Bronchial epithelial cell (primary cell): ENCODE measurements at regions not wholly inside any gene's neighbourhood (a gene's known extent, or its start where the extent isn't known, plus 50 kb on each side); places are given as distances from the start of the nearest gene placed in this dataset.

Source experiments
- DNase-seq: peaks from one replicate; pipeline ENCODE4 v3.0.0-alpha.2; 2010; ENCODE audit warnings: low read depth
- FAIRE-seq: peaks from 2 replicates; lab custom pipeline; 2011; peaks lifted over from hg19 to GRCh38; lab: Jason Lieb, UNC
- H3K27me3 ChIP-seq: 2 replicates; pipeline ENCODE4 v1.5.1; 2011; ENCODE audit warnings: low read length; ENCODE audit not compliant: control insufficient read depth, insufficient read depth
- H3K36me3 ChIP-seq: 2 replicates; pipeline ENCODE4 v1.5.1; 2011; ENCODE audit warnings: low read length; ENCODE audit not compliant: control insufficient read depth, insufficient read depth
- H3K4me3 ChIP-seq: 2 replicates; pipeline ENCODE4 v1.5.1; 2011; ENCODE audit warnings: mild to moderate bottlenecking, low read depth, low read length, control low read depth
- TF ChIP-seq, protein P1 (sequence below): IDR thresholded peaks from 2 replicates; pipeline ENCODE4 v1.5.1; 2011; ENCODE audit warnings: mild to moderate bottlenecking, moderate library complexity, low read length, control low read depth, inconsistent platforms; ENCODE audit not compliant: insufficient read depth, severe bottlenecking

DNA sequence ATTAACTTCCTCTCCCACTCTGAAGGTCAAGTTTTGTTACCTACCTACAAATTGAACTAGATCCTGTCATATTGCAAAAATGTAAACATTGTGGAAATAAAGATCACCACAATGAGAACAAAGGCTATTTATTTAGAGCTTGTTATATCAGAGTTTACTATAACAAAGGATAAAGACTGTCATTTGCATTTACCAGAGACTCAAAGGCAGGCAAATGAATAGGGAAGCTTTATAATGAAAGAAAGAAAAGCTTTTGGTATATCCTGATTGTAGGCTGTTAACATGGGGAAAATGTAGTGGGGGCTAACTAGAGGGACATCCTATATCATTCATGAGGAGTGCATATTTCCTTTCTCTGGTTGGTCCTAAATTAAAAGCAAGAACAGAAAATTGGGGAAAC lies 403.5 kb upstream of the TYRP1 start:
- TF ChIP-seq, protein P1, sequence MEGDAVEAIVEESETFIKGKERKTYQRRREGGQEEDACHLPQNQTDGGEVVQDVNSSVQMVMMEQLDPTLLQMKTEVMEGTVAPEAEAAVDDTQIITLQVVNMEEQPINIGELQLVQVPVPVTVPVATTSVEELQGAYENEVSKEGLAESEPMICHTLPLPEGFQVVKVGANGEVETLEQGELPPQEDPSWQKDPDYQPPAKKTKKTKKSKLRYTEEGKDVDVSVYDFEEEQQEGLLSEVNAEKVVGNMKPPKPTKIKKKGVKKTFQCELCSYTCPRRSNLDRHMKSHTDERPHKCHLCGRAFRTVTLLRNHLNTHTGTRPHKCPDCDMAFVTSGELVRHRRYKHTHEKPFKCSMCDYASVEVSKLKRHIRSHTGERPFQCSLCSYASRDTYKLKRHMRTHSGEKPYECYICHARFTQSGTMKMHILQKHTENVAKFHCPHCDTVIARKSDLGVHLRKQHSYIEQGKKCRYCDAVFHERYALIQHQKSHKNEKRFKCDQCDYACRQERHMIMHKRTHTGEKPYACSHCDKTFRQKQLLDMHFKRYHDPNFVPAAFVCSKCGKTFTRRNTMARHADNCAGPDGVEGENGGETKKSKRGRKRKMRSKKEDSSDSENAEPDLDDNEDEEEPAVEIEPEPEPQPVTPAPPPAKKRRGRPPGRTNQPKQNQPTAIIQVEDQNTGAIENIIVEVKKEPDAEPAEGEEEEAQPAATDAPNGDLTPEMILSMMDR = no peak
- no peaks in the 10 kb centered on the region for H3K36me3 ChIP-seq
- FAIRE-seq = no peak
- H3K4me3 ChIP-seq = no peak overlapping the region
- H3K27me3 ChIP-seq = no peaks in the 10 kb centered on the region
- DNase-seq = no peak

DNA sequence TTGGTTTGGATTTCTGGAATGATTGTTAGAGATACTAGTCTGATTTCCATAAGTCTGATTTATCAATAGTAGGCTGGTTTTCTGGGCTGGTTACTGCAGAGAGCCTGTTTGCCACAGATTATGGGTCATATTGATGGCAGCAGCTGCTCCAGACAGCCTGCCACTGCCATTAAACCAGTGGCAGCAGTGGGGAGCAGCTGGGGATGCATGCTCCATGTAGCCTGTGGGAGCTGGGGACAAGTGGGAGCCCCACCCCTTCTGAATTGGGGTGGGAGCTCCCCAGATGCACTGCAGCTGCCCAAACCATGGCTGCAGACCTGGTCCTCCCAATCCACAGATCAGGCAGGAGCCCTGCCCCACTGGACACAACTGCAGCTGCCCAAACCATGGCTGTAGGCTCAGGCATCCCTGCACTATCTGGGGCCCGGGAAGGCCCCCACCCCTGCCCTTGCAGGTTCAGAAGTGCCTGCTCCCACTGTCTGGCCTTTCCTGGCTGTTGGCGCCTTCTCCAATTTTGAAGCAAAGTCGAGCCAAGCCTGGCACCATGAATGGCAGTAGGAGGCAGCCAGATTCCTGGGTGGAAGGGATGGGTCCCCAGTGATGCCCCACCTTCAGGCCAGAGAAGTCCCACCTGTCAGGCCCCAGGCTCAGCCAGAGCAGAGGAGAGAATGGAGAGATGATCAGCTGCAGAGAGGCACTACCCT lies 402.9 kb upstream of the TYRP1 start:
- DNase-seq = no peak
- no peak for FAIRE-seq
- no peaks in the 10 kb centered on the region for H3K36me3 ChIP-seq
- no peak overlapping the region for H3K4me3 ChIP-seq
- TF ChIP-seq, protein P1 = no peak
- H3K27me3 ChIP-seq = no peaks in the 10 kb centered on the region

DNA sequence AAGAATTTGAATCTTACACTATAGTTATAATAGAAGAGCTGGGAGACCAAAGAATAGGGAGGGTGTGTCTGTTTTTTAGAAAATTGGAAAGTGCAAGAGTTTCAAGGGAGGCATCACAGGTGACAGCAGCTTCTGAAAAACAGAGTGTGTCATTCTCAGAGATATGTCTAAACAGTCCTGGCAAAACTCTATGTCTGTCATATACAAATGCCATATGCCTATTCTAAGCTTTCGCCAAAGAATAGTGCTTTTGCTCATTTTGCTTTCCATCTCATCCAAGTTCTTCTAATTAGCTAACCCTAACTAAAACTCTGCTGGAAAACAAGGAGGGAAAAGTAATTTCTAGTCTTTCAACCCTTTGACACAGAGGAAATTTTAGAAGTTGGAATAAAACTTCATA lies 388.0 kb upstream of the TYRP1 start:
- Histone ChIP-seq H3K36me3 (no peaks in the 10 kb centered on the region), H3K4me3 (no peak overlapping the region), H3K27me3 (no peaks in the 10 kb centered on the region)
- DNase-seq = no peak
- FAIRE-seq = no peak
- TF ChIP-seq, protein P1 = no peak

DNA sequence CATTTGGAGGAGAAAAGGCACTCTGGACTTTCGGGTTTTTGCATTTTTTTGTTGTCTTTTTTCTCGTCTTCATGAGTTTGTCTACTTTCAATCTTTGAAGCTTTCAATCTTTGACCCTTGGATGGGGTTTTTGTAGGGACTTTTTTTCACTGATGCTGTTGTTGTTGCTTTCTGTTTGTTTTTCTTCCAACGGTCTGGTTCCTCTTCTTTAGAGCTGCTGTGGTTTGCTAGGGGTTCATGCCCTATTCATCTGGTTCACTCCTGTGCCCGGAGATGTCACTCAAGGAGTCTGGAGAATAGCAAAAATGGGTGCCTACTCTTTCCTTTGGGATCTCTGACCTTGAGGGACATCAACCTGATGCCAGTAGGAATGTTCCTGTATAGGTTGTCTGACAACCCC lies 378.6 kb upstream of the TYRP1 start:
- no peaks in the 10 kb centered on the region for H3K36me3 ChIP-seq
- TF ChIP-seq, protein P1 = no peak
- no peaks in the 10 kb centered on the region for H3K27me3 ChIP-seq
- DNase-seq = no peak
- no peak for FAIRE-seq
- H3K4me3 ChIP-seq = no peak overlapping the region

DNA sequence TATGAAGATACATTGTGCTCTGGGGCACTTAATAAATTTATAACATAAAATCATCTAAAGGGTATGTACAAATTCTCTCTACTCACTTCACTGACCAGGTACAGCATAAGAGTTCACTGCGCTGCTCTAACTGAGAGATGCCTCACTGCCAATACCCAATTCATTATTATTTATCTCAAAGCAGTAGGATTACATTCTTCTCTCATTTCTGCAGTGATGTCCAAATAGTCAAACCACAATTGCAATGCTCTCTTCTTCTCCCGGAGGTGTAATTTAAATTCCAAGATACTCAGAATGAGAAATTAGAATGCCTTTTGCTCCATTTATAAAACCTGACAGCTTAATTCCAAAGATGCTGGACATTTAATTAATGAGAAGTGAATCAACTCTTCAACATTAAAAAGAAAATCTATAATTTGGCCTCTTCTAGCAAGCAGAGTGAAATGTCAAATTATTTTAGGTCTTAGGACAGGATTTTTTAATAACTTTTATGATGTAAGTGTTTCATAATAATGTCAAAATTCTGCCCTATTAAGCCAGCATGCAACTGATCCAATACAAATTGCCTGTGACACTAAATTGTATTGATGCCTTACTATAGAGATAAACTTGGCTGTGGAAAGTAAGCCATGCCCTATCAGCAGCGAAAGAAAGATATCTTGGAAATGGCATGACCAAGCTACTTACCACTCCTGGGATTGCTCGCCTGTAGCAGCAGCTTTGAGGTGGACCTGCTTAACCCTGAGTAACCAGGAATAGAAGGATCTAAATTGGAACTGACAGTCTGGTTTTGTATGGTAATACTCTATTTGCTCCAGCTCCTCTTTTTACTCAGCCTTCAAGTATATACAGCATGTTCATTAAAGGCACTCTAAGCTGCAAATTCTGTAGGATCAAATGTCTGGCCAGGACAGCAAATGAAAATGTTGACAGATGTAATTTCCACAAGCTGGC lies 374.2 kb upstream of the TYRP1 start:
- Histone ChIP-seq H3K27me3 (no peaks in the 10 kb centered on the region), H3K4me3 (no peak overlapping the region), H3K36me3 (no peaks in the 10 kb centered on the region)
- DNase-seq = no peak
- no peak for FAIRE-seq
- TF ChIP-seq, protein P1 = no peak
